Activated naive CD8-positive, alpha-beta T cell treated with anti-CD3 and anti-CD28 coated beads for 36 hours (primary cell): ENCODE measurements at regions not wholly inside any gene's neighbourhood (a gene's known extent, or its start where the extent isn't known, plus 50 kb on each side); places are given as distances from the start of the nearest gene placed in this dataset.

Source experiments
- DNase-seq: peaks from one replicate; pipeline ENCODE4 v3.0.0; 2021
- H3K27ac Mint-ChIP-seq: one replicate; pipeline ENCODE4 v1.8.0; 2022; ENCODE audit warnings: mild to moderate bottlenecking, moderate library complexity, mixed read lengths
- H3K27me3 Mint-ChIP-seq: one replicate; pipeline ENCODE4 v1.8.0; 2022; ENCODE audit warnings: mild to moderate bottlenecking, mixed read lengths
- H3K36me3 Mint-ChIP-seq: one replicate; pipeline ENCODE4 v1.8.0; 2021; ENCODE audit warnings: mild to moderate bottlenecking, mixed read lengths
- H3K4me1 Mint-ChIP-seq: one replicate; pipeline ENCODE4 v1.8.0; 2021; ENCODE audit warnings: mixed read lengths
- H3K4me3 Mint-ChIP-seq: one replicate; pipeline ENCODE4 v1.8.0; 2022; ENCODE audit warnings: mild to moderate bottlenecking, moderate library complexity, mixed read lengths
- H3K9me3 Mint-ChIP-seq: one replicate; pipeline ENCODE4 v1.8.0; 2022; ENCODE audit warnings: mixed read lengths

GRCh38 chr12:127987199-127987901 lies 279.6 kb upstream of the TMEM132C start:
- peaks cover 1% of the 10 kb centered on the region for H3K9me3 Mint-ChIP-seq
- no peak for DNase-seq
- no peak overlapping the region for H3K4me3 Mint-ChIP-seq
- no peak overlapping the region for H3K27ac Mint-ChIP-seq
- no peaks in the 10 kb centered on the region for H3K36me3 Mint-ChIP-seq
- no peaks in the 10 kb centered on the region for H3K4me1 Mint-ChIP-seq
- no peaks in the 10 kb centered on the region for H3K27me3 Mint-ChIP-seq

GRCh38 chr12:127991485-127991884 lies 275.5 kb upstream of the TMEM132C start:
- Mint-ChIP-seq H3K4me1 (no peaks in the 10 kb centered on the region), H3K9me3 (peaks cover 2% of the 10 kb centered on the region), H3K27me3 (no peaks in the 10 kb centered on the region), H3K27ac (no peak overlapping the region), H3K36me3 (no peaks in the 10 kb centered on the region), H3K4me3 (no peak overlapping the region)
- no peak for DNase-seq

- Mint-ChIP-seq H3K9me3 (peaks cover 2% of the 10 kb centered on the region), H3K4me1 (no peaks in the 10 kb centered on the region), H3K4me3 (no peak overlapping the region), H3K27me3 (no peaks in the 10 kb centered on the region), H3K27ac (no peak overlapping the region), H3K36me3 (no peaks in the 10 kb centered on the region)
- no peak for DNase-seq
These were observed 268.0 kb upstream of the TMEM132C start for GRCh38 chr12:127998988-127999387.

GRCh38 chr12:128004383-128004938 lies 262.5 kb upstream of the TMEM132C start:
- H3K4me1 Mint-ChIP-seq = no peaks in the 10 kb centered on the region
- H3K27ac Mint-ChIP-seq = no peak overlapping the region
- H3K4me3 Mint-ChIP-seq = no peak overlapping the region
- H3K36me3 Mint-ChIP-seq = no peaks in the 10 kb centered on the region
- DNase-seq = no peak
- H3K9me3 Mint-ChIP-seq = no peaks in the 10 kb centered on the region
- no peaks in the 10 kb centered on the region for H3K27me3 Mint-ChIP-seq

- Mint-ChIP-seq H3K27ac (no peak overlapping the region), H3K27me3 (no peaks in the 10 kb centered on the region), H3K4me3 (no peak overlapping the region), H3K9me3 (no peaks in the 10 kb centered on the region), H3K4me1 (no peaks in the 10 kb centered on the region), H3K36me3 (no peaks in the 10 kb centered on the region)
- DNase-seq = no peak
These were observed 259.7 kb upstream of the TMEM132C start for GRCh38 chr12:128007250-128007649.

- Mint-ChIP-seq H3K27me3 (no peaks in the 10 kb centered on the region), H3K9me3 (no peaks in the 10 kb centered on the region), H3K36me3 (no peaks in the 10 kb centered on the region), H3K4me3 (no peak overlapping the region), H3K27ac (no peak overlapping the region), H3K4me1 (no peaks in the 10 kb centered on the region)
- no peak for DNase-seq
These were observed 258.6 kb upstream of the TMEM132C start for GRCh38 chr12:128008341-128008740.

GRCh38 chr12:128009108-128009507 lies 257.9 kb upstream of the TMEM132C start:
- H3K9me3 Mint-ChIP-seq = no peaks in the 10 kb centered on the region
- H3K27ac Mint-ChIP-seq = no peak overlapping the region
- H3K4me3 Mint-ChIP-seq = no peak overlapping the region
- H3K27me3 Mint-ChIP-seq = no peaks in the 10 kb centered on the region
- no peaks in the 10 kb centered on the region for H3K4me1 Mint-ChIP-seq
- H3K36me3 Mint-ChIP-seq = no peaks in the 10 kb centered on the region
- DNase-seq = no peak

- H3K27me3 Mint-ChIP-seq = no peaks in the 10 kb centered on the region
- H3K9me3 Mint-ChIP-seq = no peaks in the 10 kb centered on the region
- no peak overlapping the region for H3K4me3 Mint-ChIP-seq
- DNase-seq = no peak
- H3K4me1 Mint-ChIP-seq = no peaks in the 10 kb centered on the region
- no peak overlapping the region for H3K27ac Mint-ChIP-seq
- no peaks in the 10 kb centered on the region for H3K36me3 Mint-ChIP-seq
These were observed 254.9 kb upstream of the TMEM132C start for GRCh38 chr12:128012110-128012509.

- Mint-ChIP-seq H3K4me1 (no peaks in the 10 kb centered on the region), H3K27ac (no peak overlapping the region), H3K27me3 (no peaks in the 10 kb centered on the region), H3K36me3 (no peaks in the 10 kb centered on the region), H3K9me3 (no peaks in the 10 kb centered on the region), H3K4me3 (no peak overlapping the region)
- DNase-seq = no peak
These were observed 251.7 kb upstream of the TMEM132C start for GRCh38 chr12:128015276-128015675.

GRCh38 chr12:128018067-128018466 lies 248.9 kb upstream of the TMEM132C start:
- H3K27me3 Mint-ChIP-seq = no peaks in the 10 kb centered on the region
- H3K4me1 Mint-ChIP-seq = no peaks in the 10 kb centered on the region
- no peak overlapping the region for H3K4me3 Mint-ChIP-seq
- no peaks in the 10 kb centered on the region for H3K36me3 Mint-ChIP-seq
- no peaks in the 10 kb centered on the region for H3K9me3 Mint-ChIP-seq
- DNase-seq = no peak
- H3K27ac Mint-ChIP-seq = no peak overlapping the region

GRCh38 chr12:128019996-128020544 lies 246.9 kb upstream of the TMEM132C start:
- no peak for DNase-seq
- H3K4me1 Mint-ChIP-seq = no peaks in the 10 kb centered on the region
- H3K27ac Mint-ChIP-seq = no peak overlapping the region
- H3K9me3 Mint-ChIP-seq = no peaks in the 10 kb centered on the region
- H3K36me3 Mint-ChIP-seq = no peaks in the 10 kb centered on the region
- no peaks in the 10 kb centered on the region for H3K27me3 Mint-ChIP-seq
- no peak overlapping the region for H3K4me3 Mint-ChIP-seq

GRCh38 chr12:128021561-128021960 lies 245.4 kb upstream of the TMEM132C start:
- H3K27ac Mint-ChIP-seq = no peak overlapping the region
- DNase-seq = no peak
- H3K4me3 Mint-ChIP-seq = no peak overlapping the region
- H3K4me1 Mint-ChIP-seq = no peaks in the 10 kb centered on the region
- no peaks in the 10 kb centered on the region for H3K36me3 Mint-ChIP-seq
- H3K27me3 Mint-ChIP-seq = no peaks in the 10 kb centered on the region
- H3K9me3 Mint-ChIP-seq = no peaks in the 10 kb centered on the region

GRCh38 chr12:128025589-128026245 lies 241.3 kb upstream of the TMEM132C start:
- Mint-ChIP-seq H3K36me3 (no peaks in the 10 kb centered on the region), H3K4me1 (no peaks in the 10 kb centered on the region), H3K4me3 (no peak overlapping the region), H3K27me3 (no peaks in the 10 kb centered on the region), H3K27ac (no peak overlapping the region), H3K9me3 (no peaks in the 10 kb centered on the region)
- no peak for DNase-seq

- no peaks in the 10 kb centered on the region for H3K9me3 Mint-ChIP-seq
- no peak overlapping the region for H3K27ac Mint-ChIP-seq
- no peaks in the 10 kb centered on the region for H3K36me3 Mint-ChIP-seq
- H3K4me1 Mint-ChIP-seq = no peaks in the 10 kb centered on the region
- no peak overlapping the region for H3K4me3 Mint-ChIP-seq
- H3K27me3 Mint-ChIP-seq = no peaks in the 10 kb centered on the region
- DNase-seq = no peak
These were observed 240.0 kb upstream of the TMEM132C start for GRCh38 chr12:128026696-128027574.

- no peak overlapping the region for H3K27ac Mint-ChIP-seq
- no peaks in the 10 kb centered on the region for H3K27me3 Mint-ChIP-seq
- no peak overlapping the region for H3K4me3 Mint-ChIP-seq
- H3K36me3 Mint-ChIP-seq = no peaks in the 10 kb centered on the region
- no peaks in the 10 kb centered on the region for H3K9me3 Mint-ChIP-seq
- DNase-seq = no peak
- H3K4me1 Mint-ChIP-seq = no peaks in the 10 kb centered on the region
These were observed 233.5 kb upstream of the TMEM132C start for GRCh38 chr12:128033473-128033872.
